HepG2 (cell line): ENCODE measurements at regions not wholly inside any gene's neighbourhood (a gene's known extent, or its start where the extent isn't known, plus 50 kb on each side); places are given as distances from the start of the nearest gene placed in this dataset.

Source experiments
- ATAC-seq: fragments of 200-7000 bp; cut with Tn5 transposase; 3 replicates; pipeline ENCODE4 v1.9.1; 2020; ENCODE audit warnings: mild to moderate bottlenecking, moderate library complexity
- BruUV-seq: library from RNA; stranded (reverse); fragments of 400-500 nt; replicated peaks from 2 replicates; lab custom pipeline; 2021; lab: Mats Ljungman, UMichigan
- CTCF ChIA-PET: fragments of 300-600 bp; formaldehyde crosslinking; extraction: SDS; loops from one replicate; lab custom pipeline; 2021; ENCODE audit warnings: low total read pairs, inconsistent platforms, low intra/inter-chr PET ratio; lab: Yijun Ruan, JAX
- POLR2A ChIA-PET: fragments of 350-600 bp; sonication (Branson Sonifier 250); formaldehyde crosslinking; loops from one replicate; lab custom pipeline; 2020; ENCODE audit warnings: antibody characterized with exemption, inconsistent platforms; lab: Yijun Ruan, JAX
- DNase-seq: peaks from one replicate; pipeline ENCODE4 v3.0.0-alpha.2; 2015; ENCODE audit warnings: low spot score
- FAIRE-seq: peaks from 3 replicates; lab custom pipeline; 2011; peaks lifted over from hg19 to GRCh38; lab: Jason Lieb, UNC
- H2AFZ ChIP-seq: one replicate; pipeline ENCODE4 v1.6.1; 2011; ENCODE audit warnings: low read length, inconsistent platforms
- H3K27ac ChIP-seq: fragments of 300-600 bp; 3 replicates; pipeline ENCODE4 v1.8.0; 2011; ENCODE audit warnings: mixed run types, mild to moderate bottlenecking, mixed read lengths, low read length, inconsistent platforms; ENCODE audit not compliant: insufficient read depth; ENCODE audit errors: extremely low read length
- H3K27me3 ChIP-seq, 2 experiments: fragments of 200-600 bp in 1 of 2; 2 replicates in 1 of 2; 3 replicates in 1 of 2; pipeline versions ENCODE4 v1.6.0 to v1.8.0; 2011; ENCODE audit warnings: low read length in 2 of 2, mild to moderate bottlenecking in 2 of 2, moderate library complexity in 2 of 2, inconsistent platforms in 1 of 2; ENCODE audit not compliant: insufficient read depth in 2 of 2, control insufficient read depth in 1 of 2
- H3K36me3 ChIP-seq, 2 experiments: fragments of 200-600 bp in 1 of 2; replicated peaks in 1 of 2; 2 replicates in 1 of 2; 3 replicates in 1 of 2; pipeline versions ENCODE4 v1.5.1 to v1.8.0; 2011; ENCODE audit warnings: low read length in 2 of 2, inconsistent platforms in 1 of 2; ENCODE audit not compliant: insufficient read depth in 2 of 2, control insufficient read depth in 1 of 2
- H3K4me1 ChIP-seq: 2 replicates; pipeline ENCODE4 v1.5.1; 2012; ENCODE audit warnings: low read length, inconsistent platforms; ENCODE audit not compliant: insufficient read depth
- H3K4me2 ChIP-seq: 2 replicates; pipeline ENCODE4 v1.6.0; 2011; ENCODE audit warnings: low read depth, low read length, inconsistent platforms
- H3K4me3 ChIP-seq, 3 experiments: fragments of 200-600 bp in 1 of 3; sonication (generic), shearing (Covaris generic) in 1 of 3; replicated peaks in 1 of 3; 2 replicates each; pipeline ENCODE4 v1.5.1; 2011 to 2016; ENCODE audit warnings: low read length in 3 of 3, inconsistent platforms in 2 of 3, low read depth in 2 of 3, mild to moderate bottlenecking in 2 of 3, control low read depth in 1 of 3, mixed read lengths in 1 of 3; ENCODE audit not compliant: insufficient read depth in 1 of 3
- H3K79me2 ChIP-seq: one replicate; pipeline ENCODE4 v1.6.1; 2011; ENCODE audit warnings: low read length, inconsistent platforms; ENCODE audit not compliant: insufficient read depth
- H3K9ac ChIP-seq: 2 replicates; pipeline ENCODE4 v1.6.0; 2011; ENCODE audit warnings: mild to moderate bottlenecking, low read depth, low read length, inconsistent platforms; ENCODE audit not compliant: insufficient read depth
- H3K9me3 ChIP-seq: 2 replicates; pipeline ENCODE4 v1.5.1; 2012; ENCODE audit warnings: mild to moderate bottlenecking, low read length
- H4K20me1 ChIP-seq: 2 replicates; pipeline ENCODE4 v1.6.0; 2011; ENCODE audit warnings: inconsistent platforms, mild to moderate bottlenecking, low read length, moderate library complexity; ENCODE audit not compliant: insufficient read depth
- ATRX ChIP-seq: sonication (generic); formaldehyde crosslinking; IDR thresholded peaks from 2 replicates; pipeline ENCODE4 v1.4.0; 2020; ENCODE audit warnings: missing genetic modification reagents, borderline replicate concordance
- EP300 ChIP-seq, 3 experiments: sonication (generic) in 1 of 3; formaldehyde crosslinking in 1 of 3; IDR thresholded peaks; 2 replicates each; pipeline versions ENCODE4 v1.5.1 to v1.6.1; 2011 to 2020; ENCODE audit warnings: low read depth in 2 of 3, low read length in 2 of 3, borderline replicate concordance in 1 of 3, improper control_type of control experiment in 1 of 3, mild to moderate bottlenecking in 1 of 3, missing genetic modification reagents in 1 of 3, moderate library complexity in 1 of 3
- FOXK2 ChIP-seq: fragments of 450-650 bp; IDR thresholded peaks from 2 replicates; pipeline ENCODE4 v1.6.1; 2016
- GLI4 ChIP-seq: sonication (generic); formaldehyde crosslinking; IDR thresholded peaks from 2 replicates; pipeline ENCODE4 v1.5.1; 2020; ENCODE audit warnings: missing genetic modification reagents, mild to moderate bottlenecking, moderate library complexity, borderline replicate concordance
- HOMEZ ChIP-seq: IDR thresholded peaks from 2 replicates; pipeline ENCODE4 v1.6.1; 2016; ENCODE audit warnings: low read depth
- HOXA7 ChIP-seq: sonication (generic); formaldehyde crosslinking; IDR thresholded peaks from 2 replicates; pipeline ENCODE4 v1.8.1; 2022; ENCODE audit warnings: mild to moderate bottlenecking, missing genetic modification reagents, moderate library complexity
- KDM5A ChIP-seq: fragments of 200-600 bp; sonication (generic); IDR thresholded peaks from 2 replicates; pipeline ENCODE4 v1.7.0; 2018; ENCODE audit warnings: antibody characterized with exemption, mild to moderate bottlenecking, low read length, borderline replicate concordance
- KDM6A ChIP-seq: IDR thresholded peaks from 2 replicates; pipeline ENCODE4 v1.6.1; 2016; ENCODE audit warnings: low read depth
- NFE2L1 ChIP-seq: sonication (generic); formaldehyde crosslinking; IDR thresholded peaks from 2 replicates; pipeline ENCODE4 v1.4.0; 2020; ENCODE audit warnings: missing genetic modification reagents, mild to moderate bottlenecking, borderline replicate concordance
- PPARG ChIP-seq: conservative IDR thresholded peaks from 2 replicates; pipeline ENCODE4 v1.6.1; 2016; ENCODE audit warnings: missing biosample characterization, missing genetic modification reagents
- RELA ChIP-seq: sonication (generic); formaldehyde crosslinking; IDR thresholded peaks from 2 replicates; pipeline ENCODE4 v1.4.0; 2020; ENCODE audit warnings: missing genetic modification reagents
- WIZ ChIP-seq: sonication (generic); formaldehyde crosslinking; IDR thresholded peaks from 2 replicates; pipeline ENCODE4 v1.5.1; 2020; ENCODE audit warnings: mild to moderate bottlenecking, missing genetic modification reagents
- ZNF672 ChIP-seq: sonication (generic); formaldehyde crosslinking; IDR thresholded peaks from 2 replicates; pipeline ENCODE4 v1.8.1; 2022; ENCODE audit warnings: missing genetic modification reagents
- ZNF703 ChIP-seq: sonication (generic); formaldehyde crosslinking; IDR thresholded peaks from 2 replicates; pipeline ENCODE4 v1.5.1; 2020; ENCODE audit warnings: missing genetic modification reagents, mild to moderate bottlenecking, moderate library complexity, borderline replicate concordance
- ZSCAN22 ChIP-seq: sonication (generic); formaldehyde crosslinking; IDR thresholded peaks from 2 replicates; pipeline ENCODE4 v1.4.0; 2020; ENCODE audit warnings: mild to moderate bottlenecking, missing genetic modification reagents
- WGBS: methylation state at CpG from one replicate; pipeline ENCODE4 v1.1.6; 2017; ENCODE audit warnings: low lambda C conversion rate; 5-methylcytosine and 5-hydroxymethylcytosine counted together
- in situ Hi-C: cut with HindIII; loops from 2 replicates; pipeline ENCODE4 v1.10.0; 2017; ENCODE audit warnings: low pct_unique_long_range_greater_than_20kb; ENCODE audit not compliant: extremely low pct_ligation_motif_present
- intact Hi-C: fragments of 100-400 bp; cut with micrococcal nuclease; formaldehyde crosslinking; loops from one replicate; pipeline ENCODE4 v1.10.0; 2022; ENCODE audit not compliant: unreplicated experiment
- TF ChIP-seq, protein P1 (sequence below): conservative IDR thresholded peaks from 2 replicates; pipeline ENCODE4 v1.6.1; 2018; ENCODE audit warnings: missing genetic modification reagents
- TF ChIP-seq, protein P2 (sequence below): sonication (generic); formaldehyde crosslinking; IDR thresholded peaks from 2 replicates; pipeline ENCODE4 v1.5.0; 2020; ENCODE audit warnings: mild to moderate bottlenecking, missing genetic modification reagents
- TF ChIP-seq, protein P3 (sequence below): sonication (generic); formaldehyde crosslinking; IDR thresholded peaks from 2 replicates; pipeline ENCODE4 v1.4.0; 2020; ENCODE audit warnings: mild to moderate bottlenecking, missing genetic modification reagents

GRCh38 chr21:19501115-19501514 lies 1097.5 kb upstream of the TMPRSS15 start:
- no peak for TF ChIP-seq ZNF672 (CRISPR knock-in tag)
- TF ChIP-seq RELA (CRISPR knock-in tag) = no peak
- TF ChIP-seq ZNF703 (CRISPR knock-in tag) = no peak
- no peak for TF ChIP-seq KDM6A
- TF ChIP-seq ZSCAN22 (CRISPR knock-in tag) = no peak
- TF ChIP-seq ATRX (CRISPR knock-in tag) = no peak
- no peak for TF ChIP-seq GLI4 (CRISPR knock-in tag)
- TF ChIP-seq, protein P1, sequence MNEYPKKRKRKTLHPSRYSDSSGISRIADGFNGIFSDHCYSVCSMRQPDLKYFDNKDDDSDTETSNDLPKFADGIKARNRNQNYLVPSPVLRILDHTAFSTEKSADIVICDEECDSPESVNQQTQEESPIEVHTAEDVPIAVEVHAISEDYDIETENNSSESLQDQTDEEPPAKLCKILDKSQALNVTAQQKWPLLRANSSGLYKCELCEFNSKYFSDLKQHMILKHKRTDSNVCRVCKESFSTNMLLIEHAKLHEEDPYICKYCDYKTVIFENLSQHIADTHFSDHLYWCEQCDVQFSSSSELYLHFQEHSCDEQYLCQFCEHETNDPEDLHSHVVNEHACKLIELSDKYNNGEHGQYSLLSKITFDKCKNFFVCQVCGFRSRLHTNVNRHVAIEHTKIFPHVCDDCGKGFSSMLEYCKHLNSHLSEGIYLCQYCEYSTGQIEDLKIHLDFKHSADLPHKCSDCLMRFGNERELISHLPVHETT = no peak
- TF ChIP-seq EP300 (IDR thresholded peaks at IDR 0.05; ENCODE audit: low read depth in 2 of 2, low read length in 2 of 2) = no peak
- no peak for TF ChIP-seq EP300 (CRISPR knock-in tag; IDR thresholded peaks at IDR 0.05; ENCODE audit: borderline replicate concordance)
- TF ChIP-seq KDM5A = no peak
- TF ChIP-seq PPARG = no peak
- TF ChIP-seq WIZ (CRISPR knock-in tag) = no peak
- TF ChIP-seq FOXK2 = no peak
- TF ChIP-seq, protein P2, sequence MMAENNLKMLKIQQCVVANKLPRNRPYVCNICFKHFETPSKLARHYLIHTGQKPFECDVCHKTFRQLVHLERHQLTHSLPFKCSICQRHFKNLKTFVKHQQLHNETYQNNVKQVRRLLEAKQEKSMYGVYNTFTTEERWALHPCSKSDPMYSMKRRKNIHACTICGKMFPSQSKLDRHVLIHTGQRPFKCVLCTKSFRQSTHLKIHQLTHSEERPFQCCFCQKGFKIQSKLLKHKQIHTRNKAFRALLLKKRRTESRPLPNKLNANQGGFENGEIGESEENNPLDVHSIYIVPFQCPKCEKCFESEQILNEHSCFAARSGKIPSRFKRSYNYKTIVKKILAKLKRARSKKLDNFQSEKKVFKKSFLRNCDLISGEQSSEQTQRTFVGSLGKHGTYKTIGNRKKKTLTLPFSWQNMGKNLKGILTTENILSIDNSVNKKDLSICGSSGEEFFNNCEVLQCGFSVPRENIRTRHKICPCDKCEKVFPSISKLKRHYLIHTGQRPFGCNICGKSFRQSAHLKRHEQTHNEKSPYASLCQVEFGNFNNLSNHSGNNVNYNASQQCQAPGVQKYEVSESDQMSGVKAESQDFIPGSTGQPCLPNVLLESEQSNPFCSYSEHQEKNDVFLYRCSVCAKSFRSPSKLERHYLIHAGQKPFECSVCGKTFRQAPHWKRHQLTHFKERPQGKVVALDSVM (CRISPR knock-in tag) = no peak
- TF ChIP-seq NFE2L1 = no peak
- TF ChIP-seq, protein P3, sequence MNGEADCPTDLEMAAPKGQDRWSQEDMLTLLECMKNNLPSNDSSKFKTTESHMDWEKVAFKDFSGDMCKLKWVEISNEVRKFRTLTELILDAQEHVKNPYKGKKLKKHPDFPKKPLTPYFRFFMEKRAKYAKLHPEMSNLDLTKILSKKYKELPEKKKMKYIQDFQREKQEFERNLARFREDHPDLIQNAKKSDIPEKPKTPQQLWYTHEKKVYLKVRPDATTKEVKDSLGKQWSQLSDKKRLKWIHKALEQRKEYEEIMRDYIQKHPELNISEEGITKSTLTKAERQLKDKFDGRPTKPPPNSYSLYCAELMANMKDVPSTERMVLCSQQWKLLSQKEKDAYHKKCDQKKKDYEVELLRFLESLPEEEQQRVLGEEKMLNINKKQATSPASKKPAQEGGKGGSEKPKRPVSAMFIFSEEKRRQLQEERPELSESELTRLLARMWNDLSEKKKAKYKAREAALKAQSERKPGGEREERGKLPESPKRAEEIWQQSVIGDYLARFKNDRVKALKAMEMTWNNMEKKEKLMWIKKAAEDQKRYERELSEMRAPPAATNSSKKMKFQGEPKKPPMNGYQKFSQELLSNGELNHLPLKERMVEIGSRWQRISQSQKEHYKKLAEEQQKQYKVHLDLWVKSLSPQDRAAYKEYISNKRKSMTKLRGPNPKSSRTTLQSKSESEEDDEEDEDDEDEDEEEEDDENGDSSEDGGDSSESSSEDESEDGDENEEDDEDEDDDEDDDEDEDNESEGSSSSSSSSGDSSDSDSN (CRISPR knock-in tag) = no peak
- no peak for TF ChIP-seq HOMEZ
- TF ChIP-seq HOXA7 (CRISPR knock-in tag) = no peak
- ChIA-PET POLR2A (no interaction called here), CTCF (no interaction called here)
- Histone ChIP-seq H3K9me3 (peaks cover 82% of the 10 kb centered on the region), H3K9ac (no peak overlapping the region), H3K36me3 (no peaks in the 10 kb centered on the region), H4K20me1 (no peaks in the 10 kb centered on the region), H2AFZ (no peak overlapping the region), H3K27ac (no peak overlapping the region), H3K4me2 (no peak overlapping the region), H3K4me1 (no peaks in the 10 kb centered on the region), H3K4me3 (no peak overlapping the region), H3K79me2 (no peaks in the 10 kb centered on the region), H3K27me3 (no peaks in the 10 kb centered on the region; a peak in 1 of 5 replicates)
- no peak for FAIRE-seq
- intact Hi-C loops (no loop called here), in situ Hi-C loops (no loop called here)
- no TSS peak for BruUV-seq
- ATAC-seq = no peak
- DNase-seq = no peak
- 5% methylated on average over 3 of the region's 3 CpGs for WGBS
